Heart left ventricle (tissue), 16 donors: ENCODE measurements at regions not wholly inside any gene's neighbourhood (a gene's known extent, or its start where the extent isn't known, plus 50 kb on each side); places are given as distances from the start of the nearest gene placed in this dataset.

Experiments used
- ATAC-seq, 4 donors: fragments of 200-7000 bp; cut with Tn5 transposase; one replicate each; pipeline ENCODE4 v1.9.1; 2020 to 2022; ENCODE audit warnings: moderate library complexity in 4 of 4, mild to moderate bottlenecking in 3 of 4, moderate number of reproducible peaks in 1 of 4
- DNase-seq, 5 donors: peaks; one replicate each; pipeline ENCODE4 v3.0.0-alpha.2; 2020
- H3K27ac ChIP-seq, 12 donors: fragments of 200-600 bp; sonication (generic) in 4 of 12; one replicate each; pipeline versions ENCODE4 v1.5.0 to v1.8.0; 2016 to 2022; ENCODE audit warnings: mild to moderate bottlenecking in 2 of 12
- H3K27me3 ChIP-seq, 9 donors: fragments of 200-600 bp; sonication (generic) in 2 of 9; one replicate each; pipeline versions ENCODE4 v1.5.1 to v1.8.0; 2016 to 2022; ENCODE audit warnings: mild to moderate bottlenecking in 3 of 9
- H3K36me3 ChIP-seq, 9 donors: fragments of 200-600 bp; sonication (generic) in 2 of 9; one replicate each; pipeline versions ENCODE4 v1.5.0 to v1.8.0; 2018 to 2022; ENCODE audit warnings: mild to moderate bottlenecking in 2 of 9
- H3K4me1 ChIP-seq, 12 donors: fragments of 200-600 bp; sonication (generic) in 4 of 12; one replicate each; pipeline versions ENCODE4 v1.5.0 to v1.8.0; 2016 to 2022; ENCODE audit warnings: mild to moderate bottlenecking in 3 of 12
- H3K4me3 ChIP-seq, 12 donors: fragments of 200-600 bp; sonication (generic) in 4 of 12; one replicate each; pipeline versions ENCODE4 v1.5.0 to v1.8.0; 2017 to 2022; ENCODE audit warnings: mild to moderate bottlenecking in 9 of 12, moderate library complexity in 4 of 12
- H3K9me3 ChIP-seq, 12 donors: fragments of 200-600 bp; sonication (generic) in 4 of 12; one replicate each; pipeline versions ENCODE4 v1.5.0 to v1.8.0; 2016 to 2022; ENCODE audit warnings: mild to moderate bottlenecking in 1 of 12
- POLR2A ChIP-seq, 2 donors: fragments of 450-650 bp; IDR thresholded peaks; one replicate each; pipeline ENCODE4 v1.6.1; 2017; ENCODE audit warnings: antibody characterized with exemption in 2 of 2, mild to moderate bottlenecking in 2 of 2, moderate library complexity in 2 of 2
- WGBS, 4 donors: extraction: QIAGEN DNeasy Blood & Tissue Kit in 2 of 4; methylation state at CpG; one replicate each; pipeline versions ENCODE4 v1.1.5 to v1.1.7; 2013 to 2018; 5-methylcytosine and 5-hydroxymethylcytosine counted together
- intact Hi-C, 10 donors: fragments of 100-400 bp; cut with DNase I; formaldehyde crosslinking; loops; one replicate each; pipeline versions ENCODE4 v1.11.1 to v1.14.2; 2022
- TF ChIP-seq, protein P1 (sequence below), 12 donors: fragments of 200-600 bp; sonication (generic) in 4 of 12; IDR thresholded peaks; one replicate each; pipeline versions ENCODE4 v1.5.0 to v1.8.0; 2018 to 2022; ENCODE audit warnings: antibody characterized with exemption in 12 of 12, mild to moderate bottlenecking in 5 of 12
- donor health status: ischemic (EF 13 %, LVEDD 7.1; RV severe dilation, severe dysfunction).
- donor health status: healthy with polysubstance abuse.
- donor health status: DM: no; HTN: yes; CAD: no.
- donor health status: DM: no; HTN: no; CAD: no.
- donor health status: ischemic (EF 25% LVEDD 6.9; RV normal size, moderate dysfunction).
- donor health status: ischemic (EF 25% LVEDD 5.7; RV mildly dilated, moderate dysfunction).
- donor health status: healthy.
- donor health status: DM: yes; HTN: yes; CAD: no.
- donor health status: ischemic (EF 35%, LVEDD 5.7; RV mildly dilated, moderate dysfunction).
- donor health status: nonischemic (EF 11% LVEDD 7.7; RV severe dilation, severe dysfunction).
- donor health status: DM: yes; HTN: yes; CAD: no.
- donor health status: PGD.
- donor health status: ischemic (EF 29% LVEDD 5.4; RV normal size, mild dysfunction).
- donor health status: nonischemic (EF 23%, LVEDD 6.1; RV moderate dilation, normal function).

DNA sequence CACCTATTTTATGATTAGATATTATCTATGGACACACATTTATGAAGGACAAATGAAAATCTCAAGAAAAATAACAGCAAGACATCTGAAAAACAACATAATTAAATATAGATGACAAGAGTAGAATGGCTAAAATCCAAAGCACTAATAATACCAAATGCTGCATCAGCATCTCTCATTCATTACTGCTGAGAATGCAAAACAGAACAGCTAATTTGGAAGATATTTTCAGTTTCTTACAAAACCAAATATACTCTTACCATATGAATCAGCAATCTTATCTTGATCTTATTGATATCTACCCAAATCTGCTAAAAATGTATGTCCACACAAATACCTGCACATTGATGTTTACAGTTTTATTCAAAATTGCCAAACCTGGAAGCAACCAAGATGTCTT is 829.1 kb upstream of the MIR17HG start:
- Histone ChIP-seq H3K4me3 (no peak overlapping the region), H3K4me1 (no peaks in the 10 kb centered on the region), H3K36me3 (no peaks in the 10 kb centered on the region), H3K27ac (no peak overlapping the region), H3K9me3 (peaks cover 0 to 31% (median 7%) of the 10 kb centered on the region in 12 donors), H3K27me3 (no peaks in the 10 kb centered on the region)
- intact Hi-C loops = no loop called here
- TF ChIP-seq, protein P1, sequence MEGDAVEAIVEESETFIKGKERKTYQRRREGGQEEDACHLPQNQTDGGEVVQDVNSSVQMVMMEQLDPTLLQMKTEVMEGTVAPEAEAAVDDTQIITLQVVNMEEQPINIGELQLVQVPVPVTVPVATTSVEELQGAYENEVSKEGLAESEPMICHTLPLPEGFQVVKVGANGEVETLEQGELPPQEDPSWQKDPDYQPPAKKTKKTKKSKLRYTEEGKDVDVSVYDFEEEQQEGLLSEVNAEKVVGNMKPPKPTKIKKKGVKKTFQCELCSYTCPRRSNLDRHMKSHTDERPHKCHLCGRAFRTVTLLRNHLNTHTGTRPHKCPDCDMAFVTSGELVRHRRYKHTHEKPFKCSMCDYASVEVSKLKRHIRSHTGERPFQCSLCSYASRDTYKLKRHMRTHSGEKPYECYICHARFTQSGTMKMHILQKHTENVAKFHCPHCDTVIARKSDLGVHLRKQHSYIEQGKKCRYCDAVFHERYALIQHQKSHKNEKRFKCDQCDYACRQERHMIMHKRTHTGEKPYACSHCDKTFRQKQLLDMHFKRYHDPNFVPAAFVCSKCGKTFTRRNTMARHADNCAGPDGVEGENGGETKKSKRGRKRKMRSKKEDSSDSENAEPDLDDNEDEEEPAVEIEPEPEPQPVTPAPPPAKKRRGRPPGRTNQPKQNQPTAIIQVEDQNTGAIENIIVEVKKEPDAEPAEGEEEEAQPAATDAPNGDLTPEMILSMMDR (IDR thresholded peaks at IDR 0.05) = no peak
- TF ChIP-seq POLR2A (IDR thresholded peaks at IDR 0.05) = no peak
- ATAC-seq = no peak
- DNase-seq = no peak

DNA sequence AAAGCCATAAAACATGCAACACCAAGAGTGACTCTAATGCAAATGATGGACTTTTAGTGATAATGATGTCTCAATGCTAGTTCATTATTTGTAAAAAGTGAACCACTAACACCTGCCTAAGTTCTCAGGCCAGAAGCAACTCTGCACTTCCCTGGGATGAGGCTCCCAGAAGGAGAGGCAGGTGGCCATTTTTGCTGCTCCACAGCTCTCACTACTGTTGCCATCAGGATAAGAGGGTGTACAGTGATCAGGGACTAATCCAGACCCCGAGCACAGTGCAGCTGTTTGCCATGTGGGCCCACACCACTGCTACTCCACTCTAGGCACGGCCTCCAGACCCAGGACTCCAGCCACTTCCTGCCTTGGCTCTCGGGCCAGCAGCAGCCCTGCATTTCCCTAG is 828.3 kb upstream of the MIR17HG start:
- no peak overlapping the region for H3K4me3 ChIP-seq
- 22 to 47% (median 34%) methylated on average over 2 to 3 of the region's 3 CpGs for WGBS, 4 donors
- H3K27me3 ChIP-seq = no peaks in the 10 kb centered on the region
- H3K36me3 ChIP-seq = no peaks in the 10 kb centered on the region
- ATAC-seq (no peak), DNase-seq (peak in 1 of 5 donors; percentile 36)
- no peaks in the 10 kb centered on the region for H3K4me1 ChIP-seq
- H3K9me3 ChIP-seq = peaks cover 0 to 32% (median 7%) of the 10 kb centered on the region in 12 donors
- no peak overlapping the region for H3K27ac ChIP-seq
- TF ChIP-seq, protein P1 (IDR thresholded peaks at IDR 0.05) = no peak
- TF ChIP-seq POLR2A (IDR thresholded peaks at IDR 0.05) = no peak
- intact Hi-C loops = no loop called here

DNA sequence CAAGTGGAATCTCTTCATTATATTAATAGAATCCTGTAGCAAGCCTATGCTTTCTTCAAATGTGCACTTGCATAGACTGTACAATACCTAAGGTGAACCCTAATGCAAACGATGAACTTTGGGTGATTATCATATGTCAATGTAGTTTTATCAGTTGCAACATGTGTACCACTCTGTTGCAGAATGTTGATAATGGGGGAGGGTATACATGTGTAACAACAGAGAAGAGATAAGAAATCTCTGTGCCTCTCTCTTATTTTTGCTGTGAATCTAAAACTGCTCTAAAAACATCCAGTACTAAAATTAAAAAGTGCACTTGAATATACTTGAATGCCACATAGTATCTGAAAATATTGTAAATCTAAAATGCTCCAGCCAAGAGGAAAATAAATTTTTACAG is 820.8 kb upstream of the MIR17HG start:
- peaks cover 0 to 22% (median 5%) of the 10 kb centered on the region in 12 donors for H3K9me3 ChIP-seq
- no peaks in the 10 kb centered on the region for H3K27me3 ChIP-seq
- intact Hi-C loops = no loop called here
- ATAC-seq (no peak), DNase-seq (no peak)
- H3K4me3 ChIP-seq = no peak overlapping the region
- WGBS, 4 donors = 13 to 27% (median 24%) methylated on average over 1 of the region's 1 CpG
- no peak for TF ChIP-seq POLR2A (IDR thresholded peaks at IDR 0.05)
- TF ChIP-seq, protein P1 (IDR thresholded peaks at IDR 0.05) = no peak
- H3K4me1 ChIP-seq = no peaks in the 10 kb centered on the region
- H3K27ac ChIP-seq = no peak overlapping the region
- no peaks in the 10 kb centered on the region for H3K36me3 ChIP-seq

DNA sequence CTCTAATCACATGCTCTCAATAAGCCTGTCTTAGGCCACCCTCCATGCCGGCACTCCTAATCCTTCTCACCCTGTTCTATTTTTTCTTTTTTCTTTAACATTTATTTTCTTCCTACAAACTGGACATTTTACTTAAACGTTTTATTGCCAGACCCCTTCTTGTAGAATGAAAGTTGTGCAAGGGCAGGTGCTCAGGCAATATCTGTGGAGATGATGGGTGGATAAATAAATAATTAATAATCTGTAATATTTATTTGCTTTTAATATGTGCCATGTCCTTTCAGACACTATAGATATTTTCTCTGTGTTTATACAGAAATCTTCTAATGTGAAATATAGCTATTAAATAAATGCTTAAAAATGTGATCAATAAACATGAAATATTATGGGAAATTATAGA is 815.7 kb upstream of the MIR17HG start:
- Histone ChIP-seq H3K36me3 (no peaks in the 10 kb centered on the region), H3K4me1 (peaks cover 0 to 5% (median 0%) of the 10 kb centered on the region in 12 donors), H3K9me3 (no peaks in the 10 kb centered on the region), H3K27ac (no peak overlapping the region), H3K27me3 (no peaks in the 10 kb centered on the region), H3K4me3 (no peak overlapping the region)
- DNase-seq (no peak), ATAC-seq (no peak)
- WGBS, 4 donors = 66 to 79% (median 75%) methylated on average over 2 of the region's 2 CpGs
- intact Hi-C loops = no loop called here
- TF ChIP-seq POLR2A (IDR thresholded peaks at IDR 0.05) = no peak
- TF ChIP-seq, protein P1 (IDR thresholded peaks at IDR 0.05) = no peak
